ENCODE measurements at regions not wholly inside any gene's neighbourhood (a gene's known extent, or its start where the extent isn't known, plus 50 kb on each side); places are given as distances from the start of the nearest gene placed in this dataset.
"Not testable (repeated sequence)": the region's sequence is repeated elsewhere in the genome, so short reads cannot be mapped to it uniquely, and the experiment has no call there.

DNA sequence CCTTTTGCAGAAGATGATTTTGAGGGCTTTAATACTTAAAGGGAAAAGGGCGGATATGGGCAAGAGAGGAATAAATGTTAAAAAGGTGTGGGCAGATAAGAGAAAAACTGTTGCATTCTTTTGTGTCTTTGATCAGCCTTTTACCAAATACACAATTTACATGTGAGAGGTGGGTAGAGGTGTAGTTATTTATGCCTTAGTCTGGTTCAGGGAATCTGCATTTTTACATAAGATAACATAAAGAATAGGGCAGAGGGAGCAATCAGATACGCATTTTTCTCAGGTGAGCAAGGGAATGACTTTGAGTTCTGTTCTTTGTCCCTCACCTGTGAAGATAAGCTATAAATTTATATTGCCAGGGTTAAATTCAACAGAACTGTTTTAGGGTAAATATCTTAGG lies 708.4 kb upstream of the SLITRK1 start:
- in situ Hi-C loops (cut with MboI; ENCODE audit: low pct_ligation_motif_present in 1 of 4, low pct_unique_long_range_greater_than_20kb in 1 of 4, low sequenced_read_pairs in 3 of 4) = no loop called here
- H3K27ac ChIP-seq = no peak overlapping the region
- H3K27me3 ChIP-seq = no peaks in the 10 kb centered on the region
- H3K9me3 ChIP-seq = no peaks in the 10 kb centered on the region
- intact Hi-C loops (cut with DNase I; ENCODE audit: low total_unique reads) = no loop called here
- no peak overlapping the region for H3K4me3 ChIP-seq
- 45 to 59% methylated on average over 2 of the region's 2 CpGs for WGBS, 2 donors (ENCODE audit: low coverage in 1 of 2)
- no peaks in the 10 kb centered on the region for H3K36me3 ChIP-seq
- H3K4me1 ChIP-seq = no peaks in the 10 kb centered on the region
- DNase-seq = no peak
- no peak for TF ChIP-seq CTCF (IDR thresholded peaks at IDR 0.05)
- TF ChIP-seq POLR2A (IDR thresholded peaks at IDR 0.05) = no peak
- TF ChIP-seq POLR2AphosphoS5 (IDR thresholded peaks at IDR 0.05) = no peak
- TF ChIP-seq EP300 (IDR thresholded peaks at IDR 0.05; ENCODE audit: low read depth) = no peak

GRCh38 chr13:84588023-84588422 lies 705.7 kb upstream of the SLITRK1 start:
- no peaks in the 10 kb centered on the region for H3K36me3 ChIP-seq
- no peaks in the 10 kb centered on the region for H3K4me1 ChIP-seq
- in situ Hi-C loops (cut with MboI; ENCODE audit: low pct_ligation_motif_present in 1 of 4, low pct_unique_long_range_greater_than_20kb in 1 of 4, low sequenced_read_pairs in 3 of 4) = no loop called here
- H3K9me3 ChIP-seq = no peaks in the 10 kb centered on the region
- 67 to 79% methylated on average over 1 of the region's 1 CpG for WGBS, 2 donors (ENCODE audit: low coverage in 1 of 2)
- H3K4me3 ChIP-seq = no peak overlapping the region
- DNase-seq = no peak
- TF ChIP-seq POLR2AphosphoS5 (IDR thresholded peaks at IDR 0.05) (no peak), EP300 (IDR thresholded peaks at IDR 0.05; ENCODE audit: low read depth) (no peak), CTCF (IDR thresholded peaks at IDR 0.05) (no peak), POLR2A (IDR thresholded peaks at IDR 0.05) (no peak)
- intact Hi-C loops (cut with DNase I; ENCODE audit: low total_unique reads) = no loop called here
- no peaks in the 10 kb centered on the region for H3K27me3 ChIP-seq
- H3K27ac ChIP-seq = no peak overlapping the region

DNA sequence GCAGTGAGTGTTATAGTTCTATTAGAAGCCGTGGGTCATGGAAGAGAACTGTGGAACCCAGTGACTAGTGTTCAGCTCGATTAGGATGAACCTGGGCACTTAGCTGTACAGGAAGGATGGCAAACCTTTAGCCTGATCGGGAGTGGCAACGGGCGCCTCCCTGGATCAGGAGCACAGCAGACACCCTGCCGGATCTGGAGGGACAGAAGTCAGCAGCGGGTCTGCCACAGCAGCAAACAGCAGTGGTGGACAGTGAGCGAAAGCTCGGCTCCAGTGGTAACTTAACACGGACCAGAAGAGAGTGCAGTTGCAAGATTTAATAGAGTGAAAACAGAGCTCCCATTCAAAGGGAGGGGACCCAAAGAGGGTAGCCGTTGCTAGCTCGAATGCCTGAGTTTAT lies 697.6 kb upstream of the SLITRK1 start:
- H3K9me3 ChIP-seq; H3K4me1 ChIP-seq; in situ Hi-C loops (cut with MboI; ENCODE audit: low pct_ligation_motif_present in 1 of 4, low pct_unique_long_range_greater_than_20kb in 1 of 4, low sequenced_read_pairs in 3 of 4); H3K4me3 ChIP-seq; H3K27me3 ChIP-seq; H3K36me3 ChIP-seq; DNase-seq; intact Hi-C loops (cut with DNase I; ENCODE audit: low total_unique reads); H3K27ac ChIP-seq: not testable (repeated sequence)
- 85% methylated on average over 11 of the region's 12 CpGs; no CpG with 5 or more reads in 1 of the 2 donors for WGBS, 2 donors (ENCODE audit: low coverage in 1 of 2)

GRCh38 chr13:84574851-84575250 lies 692.6 kb upstream of the SLITRK1 start:
- in situ Hi-C loops (cut with MboI; ENCODE audit: low pct_ligation_motif_present in 1 of 4, low pct_unique_long_range_greater_than_20kb in 1 of 4, low sequenced_read_pairs in 3 of 4) = no loop called here
- Histone ChIP-seq H3K9me3 (no peaks in the 10 kb centered on the region), H3K27me3 (no peaks in the 10 kb centered on the region), H3K36me3 (no peaks in the 10 kb centered on the region), H3K4me1 (no peaks in the 10 kb centered on the region), H3K4me3 (no peak overlapping the region), H3K27ac (no peak overlapping the region)
- intact Hi-C loops (cut with DNase I; ENCODE audit: low total_unique reads) = no loop called here
- TF ChIP-seq EP300 (IDR thresholded peaks at IDR 0.05; ENCODE audit: low read depth) = no peak
- no peak for TF ChIP-seq POLR2A (IDR thresholded peaks at IDR 0.05)
- no peak for DNase-seq

GRCh38 chr13:84571264-84571663 lies 689.0 kb upstream of the SLITRK1 start:
- WGBS, 2 donors (ENCODE audit: low coverage in 1 of 2) = 49 to 73% methylated on average over 3 of the region's 3 CpGs
- no peak overlapping the region for H3K27ac ChIP-seq
- intact Hi-C loops (cut with DNase I; ENCODE audit: low total_unique reads) = no loop called here
- no peaks in the 10 kb centered on the region for H3K9me3 ChIP-seq
- no peaks in the 10 kb centered on the region for H3K27me3 ChIP-seq
- H3K36me3 ChIP-seq = no peaks in the 10 kb centered on the region
- H3K4me3 ChIP-seq = no peak overlapping the region
- no peaks in the 10 kb centered on the region for H3K4me1 ChIP-seq
- no peak for DNase-seq
- TF ChIP-seq CTCF (IDR thresholded peaks at IDR 0.05) = no peak
- in situ Hi-C loops (cut with MboI; ENCODE audit: low pct_ligation_motif_present in 1 of 4, low pct_unique_long_range_greater_than_20kb in 1 of 4, low sequenced_read_pairs in 3 of 4) = no loop called here
